GM19455 (cell line): ENCODE measurements at regions not wholly inside any gene's neighbourhood (a gene's known extent, or its start where the extent isn't known, plus 50 kb on each side); places are given as distances from the start of the nearest gene placed in this dataset.

ENCODE experiments used
- ATAC-seq: cut with Tn5 transposase; IDR thresholded peaks from one replicate; pipeline ENCODE4 v1.9.1; 2021; ENCODE audit not compliant: unreplicated experiment

DNA sequence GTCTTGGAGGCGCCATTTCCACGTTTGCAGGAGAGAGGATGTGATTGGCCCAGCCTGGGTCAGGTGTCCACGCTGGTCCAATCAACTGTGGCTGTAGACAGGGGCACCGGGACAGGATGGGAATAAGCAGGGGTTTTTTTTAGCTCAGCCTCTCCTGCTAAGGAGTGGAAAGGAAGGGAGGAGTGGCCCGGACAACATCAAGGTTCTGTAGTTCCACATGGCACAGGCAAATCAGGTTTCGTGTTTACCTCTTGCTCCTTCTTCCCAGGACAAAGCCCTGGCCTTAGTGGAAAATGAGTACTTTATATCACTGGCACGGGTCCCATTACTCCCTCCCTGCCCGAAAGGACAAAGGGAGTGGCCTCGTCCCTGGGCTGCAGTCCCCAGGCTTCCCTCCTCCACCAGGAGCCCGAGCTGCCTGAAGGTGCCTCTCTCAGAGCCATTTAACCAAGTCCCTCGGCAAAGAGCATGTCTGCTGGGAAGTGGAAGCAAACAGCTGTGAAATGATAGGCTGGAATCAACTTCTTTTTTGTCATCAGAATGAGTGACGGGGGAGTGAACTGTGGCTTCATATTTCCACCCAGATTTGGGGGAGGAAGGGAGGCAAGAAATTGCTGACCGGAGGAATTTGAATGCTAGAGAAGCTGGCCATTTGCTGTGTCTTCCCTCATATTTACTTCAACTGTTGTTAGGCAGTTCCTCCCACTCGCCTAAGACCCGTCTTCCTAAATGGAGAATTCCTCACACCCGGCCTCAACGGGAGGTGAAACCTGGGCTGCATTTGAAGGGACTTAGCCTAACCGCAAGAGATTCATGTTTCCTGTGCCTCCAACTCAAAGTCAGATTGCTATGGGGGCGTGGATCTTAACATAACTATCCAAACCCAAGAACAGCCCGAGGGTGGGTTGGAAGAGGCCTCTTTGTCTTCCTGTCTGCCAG lies 84.9 kb upstream of the SLC44A3 start:
- ATAC-seq: no peak

DNA sequence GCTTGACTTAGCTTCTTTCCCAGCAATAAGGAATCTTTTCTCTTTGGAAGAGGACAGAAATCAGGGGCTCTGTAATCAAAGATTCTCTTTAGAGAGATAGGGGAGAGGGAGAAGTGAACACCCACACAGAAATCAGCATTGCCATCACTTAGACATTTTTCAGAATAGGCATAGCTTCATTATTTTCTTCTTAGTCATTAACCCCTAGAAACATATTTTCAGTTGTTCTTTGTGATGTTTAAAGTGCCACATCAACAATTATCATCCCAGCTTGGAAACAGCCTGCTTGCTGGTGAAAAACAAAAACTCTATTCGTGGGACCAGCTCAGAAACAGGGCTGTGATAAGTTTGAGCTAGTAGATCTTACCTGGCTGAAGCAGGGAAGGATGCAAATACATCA lies 88.3 kb upstream of the SLC44A3 start:
- no peak for ATAC-seq

DNA sequence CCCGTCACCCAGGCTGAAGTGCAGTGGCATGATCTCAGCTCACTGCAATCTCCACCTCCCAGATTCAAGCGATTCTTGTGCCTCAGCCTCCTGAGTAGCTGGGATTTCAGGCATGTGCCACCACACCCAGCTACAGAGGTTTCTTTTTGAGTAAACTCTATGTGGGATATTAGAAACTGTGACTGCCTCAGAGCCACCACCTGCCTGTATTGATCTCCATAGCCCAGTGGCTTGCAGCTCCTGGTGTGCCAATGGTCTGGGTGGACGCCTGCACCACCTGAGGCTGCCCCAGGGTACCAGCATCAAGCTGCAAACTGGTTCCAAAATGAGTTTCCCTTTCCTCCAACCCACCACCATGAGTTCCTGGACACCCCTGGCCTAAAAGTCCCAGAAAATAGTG lies 89.7 kb upstream of the SLC44A3 start:
- ATAC-seq: no peak

- no peak for ATAC-seq
These were observed 90.9 kb upstream of the SLC44A3 start for GRCh38 chr1:94729267-94729666.

- no peak for ATAC-seq
These were observed 92.1 kb upstream of the SLC44A3 start for GRCh38 chr1:94727846-94728715.

- ATAC-seq: no peak
These were observed 93.0 kb upstream of the SLC44A3 start for GRCh38 chr1:94726981-94727685.

GRCh38 chr1:94725566-94725965 lies 94.6 kb upstream of the SLC44A3 start:
- ATAC-seq: no peak

DNA sequence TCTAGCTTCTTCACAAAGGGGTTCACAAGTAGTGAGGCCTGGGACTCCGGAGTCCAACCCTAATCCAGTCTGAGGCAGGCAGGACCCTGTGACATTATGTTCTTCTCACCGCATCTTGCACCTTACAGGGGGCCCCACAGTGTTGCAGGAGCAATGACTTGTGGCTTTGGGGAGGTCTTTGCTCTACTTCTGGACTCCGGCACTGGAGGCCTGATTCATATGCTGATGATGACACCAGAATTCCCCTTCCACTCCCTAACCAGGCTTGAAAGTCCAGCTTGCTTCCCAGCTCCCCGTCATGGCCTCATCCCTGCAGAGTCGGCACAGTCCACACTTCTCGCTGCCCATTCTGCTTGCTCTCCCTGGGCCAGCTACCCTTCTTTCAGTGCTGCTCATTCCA lies 96.3 kb upstream of the SLC44A3 start:
- no peak for ATAC-seq

GRCh38 chr1:94723463-94723862 lies 96.7 kb upstream of the SLC44A3 start:
- ATAC-seq: no peak

GRCh38 chr1:94722181-94722580 lies 98.0 kb upstream of the SLC44A3 start:
- ATAC-seq: no peak

- ATAC-seq: no peak
These were observed 98.9 kb upstream of the SLC44A3 start for GRCh38 chr1:94721240-94721639.

- ATAC-seq: peak; percentile 100
These were observed 100.0 kb upstream of the SLC44A3 start for GRCh38 chr1:94719926-94720793.

- no peak for ATAC-seq
These were observed 103.2 kb upstream of the SLC44A3 start for GRCh38 chr1:94716965-94717364.

DNA sequence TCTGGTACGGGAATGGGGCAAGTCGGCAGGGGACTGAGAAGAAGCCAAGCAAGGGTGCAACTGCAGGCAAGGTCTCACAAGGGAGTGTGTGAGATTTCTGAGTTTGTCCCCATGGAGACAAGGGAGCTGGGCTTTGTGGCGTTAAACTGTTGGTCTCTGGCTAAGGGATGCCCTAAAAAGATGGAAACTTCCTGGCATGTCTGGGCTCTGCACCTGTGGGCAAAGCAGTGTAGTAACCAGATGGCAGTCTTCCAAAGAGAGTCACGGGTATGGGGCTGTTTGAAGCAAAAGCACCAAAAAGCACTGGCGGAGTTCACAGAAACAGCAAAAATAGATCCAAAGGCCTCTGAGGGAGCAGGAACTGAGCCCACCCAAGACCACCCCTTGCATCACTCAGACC lies 104.8 kb upstream of the SLC44A3 start:
- ATAC-seq: no peak

DNA sequence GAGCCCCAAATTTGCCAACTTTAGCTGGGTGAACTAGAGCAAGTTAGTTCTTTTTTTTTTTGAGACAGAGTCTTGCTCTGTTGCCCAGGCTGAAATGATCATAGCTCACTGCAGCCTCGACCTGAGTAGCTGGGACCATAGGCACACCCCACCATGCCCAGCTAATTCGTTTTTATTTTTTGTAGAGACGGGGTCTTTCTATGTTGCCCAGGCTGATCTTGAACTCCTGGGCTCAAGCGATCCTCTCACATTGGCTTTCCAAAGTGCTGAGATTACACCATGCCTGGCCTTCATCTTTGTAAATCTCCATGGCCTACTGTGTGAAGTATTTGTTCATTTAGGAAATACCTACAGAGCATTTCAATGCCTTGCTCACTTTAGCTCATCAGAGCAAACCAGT lies 105.6 kb upstream of the SLC44A3 start:
- ATAC-seq: no peak

DNA sequence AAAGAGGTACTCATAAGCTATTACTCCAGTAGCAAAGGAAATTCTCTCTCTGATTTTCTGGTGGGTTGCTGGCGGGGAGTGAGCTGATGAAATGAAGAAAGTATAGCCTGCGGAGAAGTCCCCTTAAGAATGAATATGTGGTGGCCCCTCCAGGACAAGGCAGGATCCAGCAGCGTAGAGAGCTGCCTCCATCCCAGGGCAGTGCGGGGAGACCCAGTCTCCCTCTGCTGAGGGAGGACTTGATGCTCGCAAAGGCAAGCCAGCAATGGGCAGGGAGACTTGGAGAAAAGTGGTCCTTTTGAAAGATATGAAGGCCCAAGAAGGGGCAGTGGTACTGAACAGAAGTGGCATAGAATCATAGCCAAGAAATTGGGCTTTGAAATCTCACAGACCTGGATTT lies 106.0 kb upstream of the SLC44A3 start:
- no peak for ATAC-seq

DNA sequence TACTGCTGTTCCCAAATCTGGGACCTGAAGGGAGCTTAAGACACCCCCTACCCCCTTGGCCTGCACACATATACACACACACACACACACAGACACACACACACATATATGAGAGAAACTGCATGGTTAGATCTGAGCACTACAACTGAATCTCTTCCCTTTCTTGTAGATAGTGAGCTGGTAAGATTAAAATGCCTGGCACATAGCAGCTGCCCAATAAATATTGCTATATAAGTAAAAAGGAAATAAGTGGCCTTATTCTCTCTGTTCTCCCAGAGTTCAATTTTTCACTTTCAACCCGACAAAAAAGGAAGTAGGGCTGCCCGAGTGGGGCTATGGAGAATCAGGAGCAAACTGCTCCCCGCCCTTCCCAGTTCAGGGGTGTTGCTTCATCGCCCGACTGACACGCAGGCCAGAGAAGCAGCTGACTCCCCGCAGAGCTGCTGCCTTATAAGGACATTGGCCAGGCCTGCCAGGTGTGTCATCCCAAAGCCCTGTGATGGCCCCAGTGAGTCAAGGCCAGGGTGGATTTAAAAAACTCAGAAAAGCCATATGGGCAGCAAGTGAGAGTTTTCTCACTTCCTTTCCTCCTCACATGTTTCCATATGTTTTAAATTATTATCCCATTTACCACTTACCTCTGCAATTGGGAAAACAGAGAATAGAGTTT lies 106.5 kb upstream of the SLC44A3 start:
- peak; percentile 55 for ATAC-seq

DNA sequence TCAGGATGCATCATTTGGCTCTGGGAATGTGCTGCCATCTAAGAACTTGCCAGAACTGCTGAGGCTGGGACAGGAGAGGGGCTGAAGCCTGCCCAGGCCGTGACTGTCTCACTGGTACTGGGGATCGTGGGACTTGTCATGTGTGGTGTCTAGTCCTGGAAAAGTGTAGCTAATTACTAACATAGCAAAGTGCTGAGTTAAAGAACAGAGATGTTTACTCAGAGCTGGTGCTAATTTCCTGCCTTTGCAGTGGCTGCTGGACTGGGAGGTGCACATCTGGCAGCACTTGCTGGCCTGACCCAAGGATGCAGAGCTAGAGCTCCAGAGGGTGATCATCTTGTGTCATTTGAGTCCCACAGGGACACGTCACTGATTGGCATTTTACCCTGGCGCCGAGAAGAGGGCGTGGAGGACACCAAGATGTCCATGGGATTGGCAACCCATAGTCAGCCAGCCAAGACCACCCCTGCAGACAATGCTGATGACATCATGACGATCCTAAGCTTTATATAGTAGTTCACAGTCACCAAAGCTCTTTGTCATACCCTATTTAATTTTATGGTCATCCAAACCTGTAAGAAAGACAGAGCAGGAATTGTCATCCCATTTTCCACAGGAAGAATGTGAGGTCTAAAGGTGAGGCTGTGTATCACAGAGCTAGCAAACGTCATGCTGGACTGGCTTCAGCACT lies 110.1 kb upstream of the SLC44A3 start:
- ATAC-seq: no peak

DNA sequence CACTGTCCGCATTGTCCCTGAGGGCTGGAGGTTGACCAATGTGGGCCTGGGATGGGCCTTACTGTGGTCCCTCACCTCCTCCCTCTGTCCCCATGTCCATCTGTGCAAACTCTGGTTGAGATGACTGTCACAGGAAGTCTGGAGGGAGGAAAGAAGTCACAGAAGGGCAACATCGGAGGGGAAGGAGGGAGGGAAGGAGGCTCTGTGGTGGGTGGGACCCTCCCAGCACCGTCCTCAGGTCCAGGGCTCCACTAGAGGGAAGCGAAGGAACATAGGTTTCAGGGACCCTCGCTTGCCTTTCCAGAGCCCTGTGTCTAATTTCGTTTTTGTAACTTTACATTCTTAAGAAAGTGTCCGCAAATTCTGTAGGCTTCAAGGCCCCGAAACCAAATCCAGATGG lies 111.3 kb upstream of the SLC44A3 start:
- ATAC-seq: no peak
